NCI-H1436 treated with DMSO at 0.1 percent for 48 hours (cell line): ENCODE measurements at regions not wholly inside any gene's neighbourhood (a gene's known extent, or its start where the extent isn't known, plus 50 kb on each side); places are given as distances from the start of the nearest gene placed in this dataset.

Source experiments
- DNase-seq: peaks from one replicate; lab custom pipeline; 2025; lab: John Stamatoyannopoulos, UW

- no peak for DNase-seq
Observed at GRCh38 chr3:106215047-106215446, 346.2 kb upstream of the CBLB start.

GRCh38 chr3:106217745-106218144 is 348.9 kb upstream of the CBLB start:
- no peak for DNase-seq

GRCh38 chr3:106227068-106227467 is 358.3 kb upstream of the CBLB start:
- DNase-seq, result no peak

- DNase-seq, result no peak
Observed at GRCh38 chr3:106228271-106228670, 359.5 kb upstream of the CBLB start.

- DNase-seq, result no peak
Observed at GRCh38 chr3:106229495-106230278, 360.9 kb upstream of the CBLB start.

GRCh38 chr3:106231086-106231485 is 362.3 kb upstream of the CBLB start:
- DNase-seq, result no peak

GRCh38 chr3:106232956-106233355 is 364.1 kb upstream of the CBLB start:
- DNase-seq, result no peak

GRCh38 chr3:106239195-106239697 is 370.4 kb upstream of the CBLB start:
- DNase-seq, result no peak

GRCh38 chr3:106241593-106241992 is 372.8 kb upstream of the CBLB start:
- DNase-seq, result no peak

GRCh38 chr3:106242781-106243180 is 374.0 kb upstream of the CBLB start:
- DNase-seq, result no peak

- no peak for DNase-seq
Observed at GRCh38 chr3:106245400-106245799, 376.6 kb upstream of the CBLB start.

GRCh38 chr3:106247902-106248684 is 379.3 kb upstream of the CBLB start:
- no peak for DNase-seq

- DNase-seq, result no peak
Observed at GRCh38 chr3:106249159-106249558, 380.3 kb upstream of the CBLB start.

GRCh38 chr3:106249981-106250380 is 381.2 kb upstream of the CBLB start:
- no peak for DNase-seq

- DNase-seq, result no peak
Observed at GRCh38 chr3:106251160-106251892, 382.5 kb upstream of the CBLB start.

- DNase-seq, result no peak
Observed at GRCh38 chr3:106255870-106256248, 387.0 kb upstream of the CBLB start.

GRCh38 chr3:106256249-106256957 is 387.6 kb upstream of the CBLB start:
- no peak for DNase-seq

- no peak for DNase-seq
Observed at GRCh38 chr3:106257172-106257571, 388.4 kb upstream of the CBLB start.

- DNase-seq, result no peak
Observed at GRCh38 chr3:106261396-106261795, 392.6 kb upstream of the CBLB start.

- no peak for DNase-seq
Observed at GRCh38 chr3:106261915-106262683, 393.3 kb upstream of the CBLB start.

- no peak for DNase-seq
Observed at GRCh38 chr3:106263011-106263410, 394.2 kb upstream of the CBLB start.
